GM21786 (cell line): ENCODE measurements at regions not wholly inside any gene's neighbourhood (a gene's known extent, or its start where the extent isn't known, plus 50 kb on each side); places are given as distances from the start of the nearest gene placed in this dataset.

Experiments
- ATAC-seq: cut with Tn5 transposase; IDR thresholded peaks from one replicate; pipeline ENCODE4 v1.9.1; 2021; ENCODE audit not compliant: unreplicated experiment

DNA sequence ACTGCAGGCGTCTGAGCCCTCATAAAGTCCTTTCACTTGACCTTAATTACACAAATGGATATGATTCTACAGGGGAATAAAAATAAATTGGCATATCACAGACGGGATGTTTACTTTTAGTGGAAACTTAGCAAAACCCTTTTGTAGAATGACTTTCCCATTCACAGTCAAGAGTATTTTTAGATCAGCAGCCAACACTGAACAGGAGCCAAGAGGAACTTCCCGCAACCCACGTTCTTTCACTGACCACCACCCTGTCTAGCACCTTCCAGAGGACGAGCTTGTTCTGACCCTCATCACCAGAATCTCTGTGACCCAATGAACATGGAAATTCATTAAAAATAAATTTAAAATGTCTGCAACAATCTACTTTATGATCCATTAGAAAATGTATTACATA is 119.0 kb upstream of the SNTG2 start:
- ATAC-seq = no peak

DNA sequence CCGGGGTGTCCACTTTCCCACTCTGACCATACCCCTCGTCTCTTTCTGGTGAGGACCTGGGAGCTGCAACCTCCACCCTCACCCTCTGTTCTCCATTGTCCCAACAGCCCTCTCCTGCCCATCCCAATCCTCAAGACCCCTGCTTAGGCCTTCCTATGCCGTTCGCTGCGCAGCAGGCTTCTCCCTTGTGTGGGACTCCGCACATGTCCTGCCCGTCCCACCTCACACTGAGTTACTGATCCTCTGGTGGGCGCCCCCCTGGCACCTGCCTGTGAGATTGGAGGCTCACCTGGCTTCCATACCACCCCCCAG is 119.5 kb upstream of the SNTG2 start:
- ATAC-seq = no peak

DNA sequence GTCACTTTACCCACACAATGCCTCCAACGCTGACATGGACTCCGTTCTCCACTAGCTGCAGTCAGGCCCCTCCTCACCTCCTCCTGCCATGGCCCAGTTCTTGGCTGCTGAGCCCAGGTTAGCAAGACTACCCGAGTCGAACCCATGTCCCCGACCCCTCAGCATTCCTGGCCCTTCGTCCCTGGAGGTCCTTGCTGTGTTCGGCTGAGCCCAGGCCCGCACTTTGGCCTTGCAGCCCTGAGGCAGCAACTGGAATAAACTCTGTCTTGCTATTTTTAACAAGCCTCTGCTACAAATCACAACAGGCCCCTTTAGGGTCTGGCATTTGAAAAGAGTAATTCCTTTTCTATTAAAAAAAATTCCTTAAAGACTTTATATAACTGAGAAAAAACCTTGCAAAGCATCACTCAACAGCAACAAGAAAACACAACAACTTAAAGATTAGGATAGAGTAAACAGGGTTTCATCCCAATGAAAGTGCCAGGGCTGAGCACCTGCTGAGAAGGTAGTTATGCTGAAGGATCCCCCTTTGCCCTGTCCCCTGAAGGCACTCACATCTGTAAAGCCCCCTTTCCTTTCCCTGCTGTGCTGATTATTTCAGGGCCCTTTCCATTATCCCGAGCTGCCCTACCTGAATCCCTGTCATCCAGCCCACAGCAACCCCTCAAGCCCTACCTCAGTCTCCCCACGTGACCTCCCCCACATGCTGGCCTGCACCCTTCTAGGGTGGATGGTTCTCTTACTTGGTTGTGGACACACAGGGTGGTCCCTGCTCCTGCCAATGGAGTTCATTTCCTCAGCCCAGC is 120.0 kb upstream of the SNTG2 start:
- no peak for ATAC-seq

DNA sequence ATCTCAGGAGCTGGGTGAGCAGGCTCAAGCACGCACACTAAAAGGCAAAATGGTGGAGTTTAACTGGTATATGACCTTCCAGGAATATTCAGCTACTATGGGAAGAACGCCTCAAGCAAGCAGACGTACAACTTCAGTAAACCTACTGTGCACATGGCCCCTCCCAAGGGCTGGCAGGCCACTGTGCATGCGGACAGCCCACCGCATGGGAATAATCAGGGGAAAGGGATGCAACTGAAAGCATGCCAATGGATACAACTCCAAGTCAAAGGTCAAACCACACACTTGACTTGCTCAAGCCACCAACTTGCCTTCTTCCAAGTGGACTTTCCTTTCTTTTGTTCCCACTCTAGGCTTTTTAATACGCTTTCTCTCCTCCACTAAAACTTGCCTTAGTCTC is 121.6 kb upstream of the SNTG2 start:
- no peak for ATAC-seq

DNA sequence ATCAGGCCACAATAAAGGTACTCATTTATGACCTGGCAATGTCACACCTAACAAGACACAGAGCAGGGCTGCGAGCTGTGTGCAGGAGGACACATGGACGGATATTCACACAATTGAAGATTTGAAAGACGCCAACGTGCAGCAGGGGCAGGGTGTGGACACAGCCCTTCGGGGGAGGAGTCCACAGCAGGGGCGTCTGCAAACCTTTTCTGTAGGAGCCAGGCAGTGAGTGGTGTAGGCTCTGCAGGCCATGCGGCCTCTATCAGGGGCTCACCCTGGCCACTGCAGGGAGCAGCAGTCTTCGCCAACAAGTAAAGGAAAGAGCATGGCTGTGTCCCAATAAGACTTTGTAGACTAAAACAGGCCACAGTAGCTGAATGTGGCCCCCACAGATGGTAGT is 125.7 kb upstream of the SNTG2 start:
- no peak for ATAC-seq

DNA sequence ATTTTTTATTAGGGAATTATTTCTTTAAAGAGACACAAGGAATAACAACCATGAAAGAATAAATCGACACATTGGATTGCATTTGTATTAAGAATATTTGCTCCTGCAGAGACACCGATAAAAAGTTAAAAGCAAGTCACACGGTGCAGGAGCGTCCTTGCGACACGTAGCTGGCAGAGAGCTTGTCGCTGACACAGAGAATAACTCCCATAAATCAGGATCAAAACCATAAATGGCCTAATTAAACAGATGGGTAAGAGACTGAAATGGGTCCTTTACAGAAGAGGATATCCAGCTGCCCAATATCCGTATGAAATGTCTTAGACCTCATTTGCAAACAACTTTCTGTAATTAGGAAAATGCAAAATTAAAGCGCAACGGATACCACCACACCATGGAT is 126.1 kb upstream of the SNTG2 start:
- no peak for ATAC-seq

DNA sequence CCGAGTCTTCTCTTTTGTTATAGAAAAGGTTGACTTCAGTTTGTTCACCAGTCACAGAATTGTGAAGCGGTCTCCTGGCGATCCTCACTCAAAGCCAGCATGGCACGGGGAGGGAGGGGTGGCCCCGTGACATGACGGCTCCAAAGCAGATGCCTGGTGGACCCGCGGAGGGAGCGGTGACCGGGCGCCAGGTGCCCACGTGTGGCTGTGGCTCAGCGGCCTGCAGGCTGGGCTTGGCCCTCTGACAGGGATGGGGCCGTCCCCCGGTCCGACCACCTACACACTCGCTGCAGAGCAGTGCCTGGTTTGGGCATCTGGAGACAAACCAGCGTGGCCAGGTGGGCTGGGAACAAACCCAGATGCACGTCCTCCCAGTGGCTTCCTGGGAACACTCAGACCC is 129.1 kb upstream of the SNTG2 start:
- ATAC-seq = no peak

DNA sequence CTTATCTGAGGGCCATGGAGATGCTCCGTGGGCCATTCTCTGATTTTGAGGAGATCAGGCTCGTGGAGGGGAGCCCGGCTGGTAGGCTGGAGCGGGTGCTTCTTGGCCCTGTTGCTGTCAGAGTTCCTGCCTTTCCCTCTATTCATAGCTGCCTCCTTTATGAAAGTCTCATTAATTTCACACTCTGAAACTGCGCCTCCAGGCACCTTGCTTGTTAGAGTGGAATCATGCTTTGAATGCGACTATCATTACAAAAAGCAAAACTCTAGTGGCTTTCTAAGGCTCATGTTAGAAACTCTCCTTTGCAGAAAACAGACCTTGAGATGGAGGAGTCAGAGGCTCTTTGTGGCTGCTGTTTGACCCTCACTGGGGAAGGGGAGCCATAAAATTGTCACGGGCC is 131.0 kb upstream of the SNTG2 start:
- no peak for ATAC-seq

DNA sequence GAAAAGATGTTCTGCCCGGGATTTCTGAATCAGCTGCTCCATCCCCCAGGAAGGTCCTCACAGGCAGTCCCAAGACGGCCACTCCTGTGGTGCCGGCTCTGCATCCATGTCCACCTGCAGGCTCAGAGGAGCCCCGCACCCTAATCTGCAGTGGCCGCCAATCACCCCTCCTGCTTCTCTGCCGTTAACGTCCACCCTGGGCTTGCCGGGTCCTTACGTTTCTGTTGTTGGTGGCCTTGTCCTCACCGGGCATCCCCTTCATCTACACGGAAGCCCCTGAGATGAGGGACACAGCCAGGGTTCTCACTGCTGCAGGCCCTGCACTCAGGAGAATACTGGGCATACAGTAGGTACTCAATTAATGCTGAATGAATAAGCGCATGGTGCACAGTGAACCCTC is 131.5 kb upstream of the SNTG2 start:
- no peak for ATAC-seq

DNA sequence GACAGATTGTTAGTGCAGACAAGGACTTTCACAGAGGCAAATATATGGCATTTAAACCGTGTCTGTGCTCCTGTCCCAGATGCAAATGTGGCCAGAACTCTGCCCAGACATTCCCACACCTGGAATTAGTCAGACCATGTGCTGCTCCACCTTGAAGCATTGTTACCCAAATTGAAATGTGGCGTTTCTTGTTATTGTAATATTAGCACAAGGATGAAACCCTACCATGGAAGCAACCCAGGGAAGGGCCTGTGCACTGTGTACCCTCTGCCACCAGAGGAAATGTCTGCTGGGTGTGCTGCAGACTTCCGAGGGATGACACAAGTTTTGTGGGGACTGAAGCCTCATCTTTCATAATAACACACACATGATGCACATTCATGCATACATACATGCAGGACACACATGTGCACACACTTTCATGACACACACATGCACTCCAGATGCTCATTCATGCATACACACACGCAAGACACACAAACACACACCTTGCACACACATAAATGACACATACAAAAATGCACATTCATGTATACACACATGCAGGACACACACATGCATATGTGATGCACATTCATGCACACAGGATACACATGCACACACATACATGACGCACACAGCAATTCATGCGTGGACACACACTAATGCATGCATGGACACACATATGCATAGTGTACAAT is 133.2 kb upstream of the SNTG2 start:
- ATAC-seq = no peak

DNA sequence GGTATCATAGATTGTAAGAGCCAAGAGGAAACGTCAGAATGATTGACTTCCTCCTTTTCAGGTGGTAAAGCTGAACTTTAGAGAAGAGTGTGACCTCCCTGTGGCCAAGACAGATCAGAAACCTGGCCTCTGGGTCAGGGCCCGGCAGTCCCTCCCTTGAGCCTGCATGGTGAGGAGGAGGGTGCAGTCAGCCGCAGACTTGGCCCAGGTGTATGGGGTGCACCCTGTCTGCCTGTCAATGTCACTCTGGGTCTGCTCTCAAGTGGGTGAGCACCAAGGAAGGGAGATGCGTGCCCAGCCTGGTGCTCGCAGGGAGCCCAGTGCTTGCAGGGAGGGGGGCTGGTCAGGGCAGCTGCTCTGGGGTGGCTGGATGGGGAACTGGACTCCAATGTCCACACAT is 134.4 kb upstream of the SNTG2 start:
- no peak for ATAC-seq

DNA sequence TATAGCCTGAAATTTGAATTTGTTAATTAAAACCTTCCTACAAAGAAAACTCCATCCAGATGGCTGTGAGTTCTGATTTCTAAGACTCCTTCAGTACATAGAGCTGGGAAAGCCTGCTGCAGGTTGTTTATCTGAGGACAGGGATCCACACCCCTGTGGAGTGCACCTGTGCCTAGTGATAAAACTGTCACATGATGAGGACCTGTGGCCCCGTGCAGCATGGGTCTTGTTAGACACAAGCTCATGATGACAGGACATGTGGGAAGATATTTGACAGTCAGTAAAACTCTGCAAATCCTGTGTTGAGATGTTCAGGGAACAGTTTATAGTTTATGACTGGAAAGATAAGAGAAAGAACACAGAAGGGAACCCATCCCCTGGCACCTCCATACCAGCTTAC is 133.2 kb upstream of the TMEM18 start:
- ATAC-seq = no peak

DNA sequence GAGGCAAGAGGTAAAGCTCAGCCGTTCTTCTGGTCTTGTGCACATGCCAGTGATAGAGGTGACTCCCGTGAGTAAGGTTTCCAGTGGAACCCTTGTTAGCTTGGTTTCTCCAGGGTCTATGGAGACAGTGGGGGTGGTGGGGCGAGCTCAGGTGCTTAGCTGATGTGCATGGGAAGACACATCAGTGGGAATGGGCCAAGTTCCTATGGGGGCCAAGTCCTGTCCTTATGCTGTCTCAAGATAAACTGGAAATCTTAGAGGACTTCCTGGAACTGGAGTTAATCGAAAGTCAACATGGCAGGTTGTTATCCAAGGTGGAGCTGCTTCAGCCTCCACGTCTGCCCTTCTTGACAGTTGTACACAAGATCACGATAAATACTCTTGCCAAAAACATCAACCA is 130.1 kb upstream of the TMEM18 start:
- ATAC-seq = no peak

DNA sequence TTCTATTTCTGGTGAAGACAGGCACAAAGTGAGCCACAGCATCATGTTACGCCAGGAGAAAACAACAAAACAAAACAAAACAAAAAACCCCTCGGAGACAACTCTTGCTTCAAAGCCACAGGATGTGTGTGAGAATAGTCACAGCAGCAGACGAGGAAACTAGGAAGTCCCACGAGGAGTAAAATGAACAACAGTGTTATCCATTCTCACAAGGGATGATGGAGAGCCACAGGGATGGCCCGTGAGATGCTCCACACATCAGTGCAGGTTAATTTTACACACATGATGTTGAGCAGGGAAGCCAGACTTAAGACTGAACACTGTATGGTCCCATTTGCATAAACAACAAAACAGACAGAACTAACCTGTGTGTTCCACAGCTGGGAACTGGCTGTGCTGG is 128.5 kb upstream of the TMEM18 start:
- ATAC-seq = no peak

DNA sequence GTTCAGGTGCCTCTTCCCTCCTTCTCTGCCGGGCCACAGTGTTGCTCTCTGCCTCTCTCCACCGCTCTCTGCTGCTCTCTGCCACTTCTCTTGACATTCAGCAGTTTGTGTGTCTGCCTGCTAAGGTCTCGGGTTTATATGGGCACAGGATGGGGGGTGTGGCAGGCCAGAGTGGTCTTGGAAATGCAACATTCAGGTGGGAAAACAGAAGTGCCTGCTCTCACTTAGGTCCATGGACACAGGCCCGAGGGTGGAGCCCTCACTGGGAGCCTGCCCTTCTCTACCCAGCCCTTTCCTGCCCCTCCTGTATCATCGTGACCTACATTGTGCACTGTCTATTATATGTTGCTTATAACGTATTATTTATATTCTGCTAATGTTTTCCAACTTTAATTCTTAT is 120.8 kb upstream of the TMEM18 start:
- no peak for ATAC-seq

DNA sequence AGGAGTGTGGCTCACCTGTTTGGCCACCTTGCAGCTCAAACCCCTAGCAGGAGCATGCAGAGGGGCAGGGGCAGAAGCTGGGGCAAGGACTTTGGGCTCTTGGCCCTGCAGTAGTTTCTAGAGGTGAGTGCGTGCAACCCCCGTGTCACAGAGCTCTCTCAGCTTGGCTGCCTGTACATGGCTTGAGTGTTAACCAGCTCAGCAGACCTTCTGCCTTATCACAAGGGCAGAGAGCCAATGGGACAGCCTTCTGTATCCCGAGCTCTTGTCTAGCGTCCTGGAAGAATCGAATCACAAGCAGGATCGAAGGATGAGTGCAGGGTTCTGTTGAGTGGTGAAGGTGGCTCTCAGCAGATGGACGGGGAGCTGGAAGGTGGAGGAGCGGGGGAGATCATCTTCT is 120.3 kb upstream of the TMEM18 start:
- ATAC-seq = no peak

DNA sequence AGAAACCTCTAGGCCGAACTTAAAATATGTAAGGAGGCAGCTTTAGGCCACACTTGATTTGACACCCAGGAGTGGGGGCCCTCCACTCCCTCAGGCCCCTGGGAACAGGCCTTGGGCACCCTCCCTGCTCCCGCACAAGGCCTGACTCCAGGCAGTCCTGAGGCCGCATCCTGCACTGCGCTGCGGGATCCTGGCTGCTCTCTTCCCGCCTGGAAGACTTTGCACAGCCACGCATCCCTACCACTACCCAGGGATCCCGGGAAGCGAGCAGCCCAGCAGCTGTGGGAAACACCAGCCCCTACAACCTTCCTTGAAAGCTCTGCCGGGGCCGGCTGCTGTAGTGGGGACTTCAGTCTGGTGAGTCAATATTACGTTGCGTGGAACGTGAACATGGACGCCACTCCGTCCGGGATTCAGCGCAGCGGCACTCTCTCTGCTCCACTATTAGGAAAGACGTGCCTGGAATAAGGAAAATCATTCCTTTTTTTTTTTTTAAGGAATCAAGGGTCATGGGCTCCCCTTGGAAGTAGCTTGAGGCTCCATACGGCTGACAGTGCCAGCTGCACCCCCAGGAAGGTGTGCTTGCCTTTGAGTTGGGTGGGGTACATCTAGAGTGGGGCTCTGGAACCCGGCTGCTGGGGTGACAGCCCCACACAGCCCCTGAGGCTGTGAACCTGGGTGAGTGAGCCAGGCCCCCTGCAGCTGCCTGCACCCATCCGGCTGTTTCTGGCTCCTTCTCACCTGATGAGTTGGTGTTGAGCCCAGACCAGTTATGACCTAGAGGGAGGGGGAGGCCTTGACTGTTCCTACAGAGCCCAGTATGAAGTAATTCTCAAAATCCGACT is 119.2 kb upstream of the TMEM18 start:
- no peak for ATAC-seq

DNA sequence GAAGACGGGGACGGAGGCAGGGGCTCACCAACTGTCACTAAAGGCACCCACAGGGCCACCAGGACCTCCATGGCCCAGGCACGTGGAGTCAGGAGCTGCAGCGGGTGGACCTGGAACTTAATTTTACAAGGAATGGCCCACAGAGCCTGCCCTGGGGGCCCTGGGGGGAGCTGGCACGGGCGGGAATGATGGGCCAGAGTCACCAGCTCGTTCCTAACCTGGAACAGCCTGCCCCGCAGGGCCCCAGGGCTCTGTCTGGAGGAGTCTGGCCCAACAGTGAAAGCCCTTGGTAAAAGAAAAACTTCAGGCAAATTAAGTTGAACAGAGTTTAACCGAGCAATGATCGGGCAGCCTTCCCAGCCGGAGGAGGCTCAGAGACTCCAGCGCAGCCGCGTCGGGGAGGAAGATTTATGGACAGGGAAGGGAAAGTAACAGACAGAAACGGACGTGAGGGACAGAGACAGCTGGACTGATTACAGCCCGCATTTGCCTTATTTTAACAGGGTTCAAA is 118.4 kb upstream of the TMEM18 start:
- ATAC-seq = no peak

DNA sequence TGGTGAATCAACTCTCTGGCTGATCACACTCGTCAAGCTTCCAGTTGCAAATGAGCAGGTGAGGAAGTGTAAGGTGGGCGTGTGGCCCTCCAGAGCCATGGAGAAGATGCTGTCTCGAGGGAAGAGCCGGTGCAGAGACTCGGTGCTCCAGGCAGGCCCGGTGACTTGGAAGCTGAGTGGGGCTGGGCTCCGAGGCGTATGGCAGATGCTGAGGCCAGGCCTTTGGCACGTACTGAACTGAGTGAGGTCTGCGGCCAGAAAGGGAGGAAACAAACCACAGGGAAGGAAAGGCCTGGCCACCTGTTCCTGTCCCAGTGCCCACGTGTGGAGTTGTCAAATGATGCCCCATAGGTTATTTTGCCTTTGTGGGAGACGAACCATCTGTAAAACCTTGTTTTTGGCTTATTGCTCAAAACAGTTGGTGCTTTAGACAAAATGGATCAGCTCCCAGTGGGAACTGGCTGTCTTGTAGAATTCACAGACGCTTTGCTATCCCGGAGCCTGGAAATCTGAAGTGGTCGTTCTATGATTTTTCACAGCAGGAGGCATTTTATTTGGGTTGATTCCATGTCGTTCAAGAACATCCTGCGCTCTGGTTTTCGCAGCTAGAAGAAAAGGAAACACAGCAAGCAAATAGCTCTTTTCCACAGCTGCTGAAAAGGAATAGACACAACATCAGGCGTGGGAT is 117.5 kb upstream of the TMEM18 start:
- ATAC-seq = no peak

DNA sequence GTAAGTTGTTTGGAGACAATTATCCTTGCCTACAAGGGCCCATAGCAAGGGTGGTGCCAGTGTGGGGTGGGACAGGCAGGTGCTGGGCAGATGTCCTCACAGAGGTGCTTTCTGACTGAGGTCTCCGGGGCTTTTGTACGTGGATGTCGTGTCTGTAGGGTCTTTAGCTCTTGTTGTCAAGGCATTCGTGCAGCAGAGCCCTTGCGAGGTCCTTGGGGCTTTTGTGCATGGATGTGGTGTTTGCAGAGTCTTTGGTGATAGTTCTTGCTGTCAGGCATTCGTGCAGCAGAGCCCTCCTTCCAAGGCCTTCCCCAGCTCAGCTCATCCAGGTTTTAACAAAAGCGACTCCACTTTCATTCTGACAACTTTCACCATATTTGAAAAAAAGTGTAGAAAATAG is 116.0 kb upstream of the TMEM18 start:
- ATAC-seq = no peak

DNA sequence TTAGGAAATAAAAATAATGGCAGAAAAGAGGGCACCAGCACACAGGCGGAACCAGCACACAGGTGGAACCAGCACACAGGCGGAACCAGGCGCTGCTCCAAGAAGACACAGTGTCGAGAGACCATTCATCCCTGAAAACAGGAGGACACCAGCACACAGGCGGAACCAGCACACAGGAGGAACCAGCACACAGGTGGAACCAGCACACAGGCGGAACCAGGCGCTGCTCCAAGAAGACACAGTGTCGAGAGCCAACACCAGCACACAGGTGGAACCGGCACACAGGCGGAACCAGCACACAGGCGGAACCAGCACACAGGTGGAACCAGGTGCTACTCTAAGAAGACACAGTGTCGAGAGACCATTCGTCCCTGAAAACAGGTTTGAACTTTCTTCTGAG is 115.5 kb upstream of the TMEM18 start:
- ATAC-seq = no peak
